ENCODE measurements at regions not wholly inside any gene's neighbourhood (a gene's known extent, or its start where the extent isn't known, plus 50 kb on each side); places are given as distances from the start of the nearest gene placed in this dataset.

- DNase-seq (no peak), ATAC-seq (ENCODE audit: poor library complexity) (no peak)
- intact Hi-C loops (cut with DNase I) = no loop called here
Observed at GRCh38 chr2:2812117-2812516, 481.0 kb upstream of the MYT1L start.

GRCh38 chr2:2810504-2810903 is 479.4 kb upstream of the MYT1L start:
- DNase-seq (no peak), ATAC-seq (ENCODE audit: poor library complexity) (no peak)
- intact Hi-C loops (cut with DNase I) = no loop called here

GRCh38 chr2:2809771-2810170 is 478.7 kb upstream of the MYT1L start:
- intact Hi-C loops (cut with DNase I) = no loop called here
- DNase-seq (no peak), ATAC-seq (ENCODE audit: poor library complexity) (no peak)

DNA sequence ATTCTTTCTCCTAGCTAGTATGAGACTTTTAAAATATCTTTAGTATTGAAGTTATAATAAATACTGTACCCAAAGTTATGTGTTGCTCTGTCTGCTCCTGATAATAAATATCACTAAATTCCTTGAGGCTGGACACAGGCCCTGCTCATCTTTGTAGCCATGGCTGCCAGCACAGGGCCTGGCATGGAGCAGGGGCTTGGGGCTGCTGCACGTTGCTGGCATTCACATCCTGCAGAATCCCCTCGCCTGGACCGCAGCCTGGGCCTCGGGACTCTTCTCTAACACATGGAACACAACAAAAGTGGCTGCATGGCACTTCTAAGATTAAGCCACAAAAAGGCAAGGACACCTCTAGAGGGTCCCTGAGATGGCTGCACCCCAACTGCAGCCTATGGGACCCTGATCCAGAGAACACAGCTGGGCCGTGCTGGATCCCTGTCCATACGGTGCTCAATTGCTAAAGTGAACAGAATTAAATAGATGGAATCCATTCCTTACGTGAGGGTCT is 477.5 kb upstream of the MYT1L start:
- intact Hi-C loops (cut with DNase I) = no loop called here
- ATAC-seq (ENCODE audit: poor library complexity) (no peak), DNase-seq (no peak)

GRCh38 chr2:2806711-2807110 is 475.6 kb upstream of the MYT1L start:
- no peak for ATAC-seq (ENCODE audit: poor library complexity)
- DNase-seq = no peak
- intact Hi-C loops (cut with DNase I) = no loop called here

- intact Hi-C loops (cut with DNase I) = no loop called here
- ATAC-seq (ENCODE audit: poor library complexity) = no peak
- no peak for DNase-seq
Observed at GRCh38 chr2:2805263-2805662, 474.2 kb upstream of the MYT1L start.

GRCh38 chr2:2804528-2804927 is 473.5 kb upstream of the MYT1L start:
- intact Hi-C loops (cut with DNase I) = no loop called here
- DNase-seq = no peak
- no peak for ATAC-seq (ENCODE audit: poor library complexity)

DNA sequence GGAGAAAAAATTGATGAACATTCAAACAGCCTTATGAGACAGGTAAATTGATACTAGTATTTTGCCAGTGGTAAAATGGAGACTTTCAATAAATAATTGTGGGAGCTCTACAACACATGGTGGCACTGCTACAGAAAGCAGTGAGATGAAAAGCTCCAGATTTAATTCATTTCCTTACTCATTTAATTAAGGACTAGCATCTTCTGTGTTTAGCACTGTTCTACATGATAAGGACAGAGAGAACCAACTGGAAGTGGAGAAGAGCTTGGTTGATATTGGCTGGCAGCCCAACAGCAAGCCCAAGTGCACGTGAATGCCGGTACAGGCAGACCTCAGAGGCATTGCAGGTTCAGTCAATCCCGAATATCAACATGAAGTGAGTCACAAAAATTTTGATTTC is 470.4 kb upstream of the MYT1L start:
- ATAC-seq (ENCODE audit: poor library complexity) (no peak), DNase-seq (no peak)
- intact Hi-C loops (cut with DNase I) = no loop called here

DNA sequence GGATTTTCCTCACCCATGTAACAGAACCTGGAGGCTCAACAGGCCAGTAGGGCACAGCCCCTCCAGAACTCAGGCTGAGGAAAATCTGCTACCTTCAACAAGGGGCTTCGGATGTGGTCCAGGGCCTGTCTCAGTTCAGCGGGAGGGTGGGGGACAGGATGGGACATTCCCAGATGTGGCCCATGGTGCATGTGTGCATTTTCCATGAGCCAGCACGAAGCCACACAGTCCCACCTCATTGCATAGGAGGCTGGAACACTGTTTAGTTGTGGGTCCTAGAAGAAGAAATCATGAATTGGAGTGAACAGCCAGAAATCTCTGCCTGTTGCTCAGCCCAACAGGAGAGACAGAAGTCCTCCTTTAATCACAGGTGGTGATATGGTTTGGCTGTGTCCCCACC is 469.6 kb upstream of the MYT1L start:
- no peak for DNase-seq
- intact Hi-C loops (cut with DNase I) = no loop called here
- ATAC-seq (ENCODE audit: poor library complexity) = no peak

GRCh38 chr2:2800001-2800400 is 468.9 kb upstream of the MYT1L start:
- ATAC-seq (ENCODE audit: poor library complexity) (no peak), DNase-seq (no peak)
- intact Hi-C loops (cut with DNase I) = no loop called here

- no peak for DNase-seq
- intact Hi-C loops (cut with DNase I) = no loop called here
- ATAC-seq (ENCODE audit: poor library complexity) = no peak
Observed at GRCh38 chr2:2799151-2799697, 468.1 kb upstream of the MYT1L start.

GRCh38 chr2:2798337-2798736 is 467.3 kb upstream of the MYT1L start:
- DNase-seq = no peak
- intact Hi-C loops (cut with DNase I) = no loop called here
- ATAC-seq (ENCODE audit: poor library complexity) = no peak

DNA sequence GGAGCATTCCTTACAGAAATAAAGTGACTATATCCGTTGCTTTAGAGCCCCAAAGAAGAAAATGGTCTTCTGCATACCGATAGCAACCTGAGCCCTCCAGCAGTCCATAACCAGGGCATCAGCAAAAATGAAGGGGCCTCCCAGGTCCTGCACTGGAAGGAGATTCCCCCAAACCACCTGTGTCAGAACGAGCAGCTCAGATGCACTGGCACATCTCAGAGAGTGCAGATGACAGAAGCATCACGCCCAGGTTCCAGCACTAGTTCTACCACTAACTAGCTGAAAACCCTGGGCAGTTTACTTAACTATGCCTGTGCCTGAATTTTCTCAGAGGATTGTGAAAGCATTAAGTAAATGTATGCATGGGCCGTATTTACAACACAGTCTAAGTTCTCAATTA is 466.7 kb upstream of the MYT1L start:
- ATAC-seq (ENCODE audit: poor library complexity) = no peak
- intact Hi-C loops (cut with DNase I) = no loop called here
- DNase-seq = no peak

GRCh38 chr2:2796207-2796606 is 465.1 kb upstream of the MYT1L start:
- ATAC-seq (ENCODE audit: poor library complexity) (no peak), DNase-seq (no peak)
- intact Hi-C loops (cut with DNase I) = no loop called here

DNA sequence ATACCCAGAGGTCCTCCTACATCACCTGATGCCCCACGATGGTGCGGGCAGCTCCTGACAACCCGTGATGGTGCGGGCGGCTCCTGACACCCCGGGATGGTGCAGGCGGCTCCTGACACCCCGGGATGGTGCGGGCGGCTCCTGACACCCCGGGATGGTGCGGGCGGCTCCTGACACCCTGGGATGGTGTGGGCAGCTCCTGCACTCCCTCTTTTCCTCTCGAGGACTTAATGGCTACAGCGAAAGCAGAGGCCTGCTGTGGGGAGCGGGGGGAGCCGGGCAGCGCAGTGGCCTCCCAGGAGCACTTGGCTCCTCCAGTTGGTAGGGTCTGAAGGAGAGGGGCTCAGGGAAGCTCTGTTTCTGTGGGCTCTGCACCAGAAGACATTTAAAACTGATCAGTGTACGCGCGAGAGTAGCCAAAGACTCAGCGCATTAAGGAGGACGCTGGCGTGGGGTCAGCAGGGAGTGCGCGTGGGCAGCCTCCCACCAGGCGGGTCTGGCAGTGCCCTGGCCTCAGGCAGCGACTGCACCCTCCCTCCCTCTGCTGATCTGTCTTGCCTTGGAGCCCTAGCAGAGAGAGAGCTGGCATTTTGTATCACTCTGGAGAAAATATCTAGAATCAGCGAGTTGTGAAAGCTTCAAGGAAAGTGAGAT is 464.5 kb upstream of the MYT1L start:
- ATAC-seq (ENCODE audit: poor library complexity) (no peak), DNase-seq (no peak)
- intact Hi-C loops (cut with DNase I) = no loop called here

- DNase-seq (no peak), ATAC-seq (ENCODE audit: poor library complexity) (no peak)
- intact Hi-C loops (cut with DNase I) = no loop called here
Observed at GRCh38 chr2:2793925-2794560, 463.0 kb upstream of the MYT1L start.

GRCh38 chr2:2793514-2793913 is 462.4 kb upstream of the MYT1L start:
- intact Hi-C loops (cut with DNase I) = no loop called here
- ATAC-seq (ENCODE audit: poor library complexity) (no peak), DNase-seq (no peak)

- intact Hi-C loops (cut with DNase I) = no loop called here
- no peak for ATAC-seq (ENCODE audit: poor library complexity)
- no peak for DNase-seq
Observed at GRCh38 chr2:2791606-2792005, 460.5 kb upstream of the MYT1L start.

GRCh38 chr2:2791031-2791430 is 460.0 kb upstream of the MYT1L start:
- intact Hi-C loops (cut with DNase I) = no loop called here
- ATAC-seq (ENCODE audit: poor library complexity) = no peak
- DNase-seq = no peak

- no peak for ATAC-seq (ENCODE audit: poor library complexity)
Observed at GRCh38 chr2:2788076-2788475, 457.0 kb upstream of the MYT1L start.

More at GRCh38 chr2:2788076-2788475, 457.0 kb upstream of the MYT1L start:
- intact Hi-C loops (cut with DNase I) = no loop called here
- no peak for DNase-seq
